NCI-H1436 treated with DMSO at 0.1 percent for 48 hours (cell line): ENCODE measurements at regions not wholly inside any gene's neighbourhood (a gene's known extent, or its start where the extent isn't known, plus 50 kb on each side); places are given as distances from the start of the nearest gene placed in this dataset.

ENCODE experiments used
- DNase-seq: peaks from one replicate; lab custom pipeline; 2025; lab: John Stamatoyannopoulos, UW

- no peak for DNase-seq
Measured at GRCh38 chr10:58885146-58885545, 291.3 kb upstream of the PHYHIPL start.

- DNase-seq: no peak
Measured at GRCh38 chr10:58885686-58886345, 290.6 kb upstream of the PHYHIPL start.

GRCh38 chr10:58886406-58886805 lies 290.0 kb upstream of the PHYHIPL start:
- no peak for DNase-seq

- no peak for DNase-seq
Measured at GRCh38 chr10:58887474-58887873, 289.0 kb upstream of the PHYHIPL start.

- DNase-seq: no peak
Measured at GRCh38 chr10:58888957-58889356, 287.5 kb upstream of the PHYHIPL start.

GRCh38 chr10:58892031-58892531 lies 284.4 kb upstream of the PHYHIPL start:
- DNase-seq: no peak

GRCh38 chr10:58894929-58895328 lies 281.5 kb upstream of the PHYHIPL start:
- no peak for DNase-seq

GRCh38 chr10:58896229-58896628 lies 280.2 kb upstream of the PHYHIPL start:
- no peak for DNase-seq

- DNase-seq: no peak
Measured at GRCh38 chr10:58897236-58897635, 279.2 kb upstream of the PHYHIPL start.

GRCh38 chr10:58897708-58898107 lies 278.7 kb upstream of the PHYHIPL start:
- DNase-seq: no peak

GRCh38 chr10:58898854-58899573 lies 277.4 kb upstream of the PHYHIPL start:
- DNase-seq: no peak

- no peak for DNase-seq
Measured at GRCh38 chr10:58901092-58901646, 275.3 kb upstream of the PHYHIPL start.

GRCh38 chr10:58903071-58903470 lies 273.4 kb upstream of the PHYHIPL start:
- DNase-seq: no peak

GRCh38 chr10:58909881-58910280 lies 266.6 kb upstream of the PHYHIPL start:
- no peak for DNase-seq

GRCh38 chr10:58913717-58914116 lies 262.7 kb upstream of the PHYHIPL start:
- DNase-seq: no peak

- DNase-seq: no peak
Measured at GRCh38 chr10:58918887-58919286, 257.6 kb upstream of the PHYHIPL start.

- peak; percentile 73 for DNase-seq
Measured at GRCh38 chr10:58919927-58920654, 256.4 kb upstream of the PHYHIPL start.

GRCh38 chr10:58920655-58921003 lies 255.8 kb upstream of the PHYHIPL start:
- DNase-seq: no peak

- no peak for DNase-seq
Measured at GRCh38 chr10:58921421-58921855, 255.0 kb upstream of the PHYHIPL start.

- no peak for DNase-seq
Measured at GRCh38 chr10:58925381-58925780, 251.1 kb upstream of the PHYHIPL start.

- no peak for DNase-seq
Measured at GRCh38 chr10:58930500-58930899, 245.9 kb upstream of the PHYHIPL start.

- DNase-seq: no peak
Measured at GRCh38 chr10:58932126-58932525, 244.3 kb upstream of the PHYHIPL start.
